NCI-H128 (cell line): ENCODE measurements at regions not wholly inside any gene's neighbourhood (a gene's known extent, or its start where the extent isn't known, plus 50 kb on each side); places are given as distances from the start of the nearest gene placed in this dataset.

Source experiments
- DNase-seq: peaks from one replicate; lab custom pipeline; 2025; ENCODE audit not compliant: unreplicated experiment; lab: John Stamatoyannopoulos, UW

DNA sequence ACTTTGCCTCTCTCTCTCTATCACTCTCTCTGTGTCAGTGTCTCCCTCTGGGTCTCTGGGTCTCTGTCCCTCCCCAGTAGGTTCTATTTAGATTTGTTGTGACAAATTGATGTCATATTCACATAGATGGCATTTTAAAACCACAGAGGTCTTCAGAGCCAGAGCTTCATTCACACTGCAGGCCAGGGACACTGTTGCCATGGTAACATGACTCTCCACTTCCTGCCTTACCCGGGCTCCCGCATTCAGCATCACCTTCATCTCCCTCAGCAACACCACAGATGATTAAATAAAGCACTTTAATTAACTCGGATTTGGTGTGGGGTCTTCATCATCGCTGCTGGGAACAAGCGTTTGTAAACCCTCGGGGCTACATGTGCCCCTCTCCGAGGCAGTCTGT is 132.6 kb downstream of the ETS2 start:
- no peak for DNase-seq

GRCh38 chr21:38937844-38938243 is 132.1 kb downstream of the ETS2 start:
- DNase-seq = no peak

- DNase-seq = no peak
These were observed 131.6 kb downstream of the ETS2 start for GRCh38 chr21:38937286-38937790.

DNA sequence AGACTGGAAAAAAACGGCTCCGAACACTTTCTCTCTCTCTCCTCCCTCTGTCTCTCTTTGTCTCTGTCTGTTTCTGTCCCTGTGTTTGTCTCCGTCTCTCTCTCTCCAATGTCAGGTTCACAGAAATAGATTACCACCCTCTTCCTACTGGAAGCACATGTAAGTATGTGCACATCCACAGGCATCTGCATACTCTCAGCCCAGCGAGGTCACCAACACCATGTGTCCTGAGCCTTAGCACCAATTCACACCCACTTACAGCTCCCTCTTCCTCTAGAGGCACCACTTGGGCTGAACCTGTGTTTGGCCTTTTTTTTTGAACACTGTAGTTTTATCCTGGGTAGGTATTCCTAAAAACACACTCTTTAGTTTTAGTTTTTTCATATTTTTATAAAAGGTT is 130.5 kb downstream of the ETS2 start:
- DNase-seq = no peak

DNA sequence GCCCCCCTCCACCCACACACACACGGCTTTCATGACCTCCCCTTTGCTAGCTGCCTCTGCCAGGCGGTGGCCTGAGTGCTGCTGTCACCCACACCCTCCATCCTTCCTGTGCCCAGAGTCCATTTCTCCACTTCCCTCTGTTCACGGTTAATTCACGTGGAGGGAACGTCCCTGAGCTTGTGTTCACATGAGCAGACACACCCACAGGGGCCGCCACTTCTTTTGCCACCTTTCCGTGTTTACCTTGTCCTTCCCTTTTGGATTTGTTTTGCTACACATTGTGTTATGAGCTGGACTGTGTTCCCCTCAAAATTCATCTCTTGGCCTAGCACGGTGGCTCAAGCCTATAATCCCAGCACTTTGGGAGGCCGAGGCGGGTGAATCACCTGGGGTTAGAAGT is 128.0 kb downstream of the ETS2 start:
- DNase-seq = no peak

- no peak for DNase-seq
These were observed 125.6 kb downstream of the ETS2 start for GRCh38 chr21:38931291-38931690.

DNA sequence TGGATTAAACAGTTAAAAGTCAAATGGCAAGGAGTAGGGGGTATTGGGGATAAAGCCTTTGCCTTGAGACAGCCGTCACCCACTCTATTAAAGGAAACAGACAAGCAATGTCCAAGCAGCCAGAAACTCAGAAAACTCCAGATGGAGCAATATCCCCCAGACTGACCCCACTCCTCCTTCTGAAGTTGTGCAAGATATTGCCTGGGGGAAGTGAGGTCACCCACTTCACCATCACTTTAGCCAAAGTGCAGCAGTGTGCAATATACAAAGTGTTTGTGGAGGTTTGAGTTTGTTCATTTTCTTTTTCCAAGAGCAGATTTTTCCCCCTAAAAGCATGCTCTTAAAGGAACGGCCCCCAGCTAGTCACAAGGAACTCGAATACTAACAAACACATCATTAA is 125.1 kb downstream of the ETS2 start:
- no peak for DNase-seq

DNA sequence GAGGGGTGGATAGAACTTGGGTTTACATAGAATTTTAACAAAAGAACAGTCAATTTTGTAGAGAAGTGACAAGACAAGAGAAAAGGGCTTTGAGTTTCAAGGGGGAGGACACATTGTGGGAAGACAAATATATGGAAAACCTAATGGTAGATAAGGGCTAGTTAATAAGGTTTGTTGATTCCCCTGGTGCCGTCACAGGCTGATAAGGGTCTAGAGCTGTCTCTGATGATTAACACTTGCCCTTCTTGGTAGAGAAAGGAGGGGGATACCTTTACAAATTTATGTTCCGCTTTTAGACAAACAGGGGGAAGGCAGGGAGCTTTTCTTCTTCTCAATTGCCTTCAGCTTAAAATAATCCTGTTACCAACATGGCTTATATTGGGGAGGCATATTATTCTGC is 124.3 kb downstream of the ETS2 start:
- DNase-seq = no peak

GRCh38 chr21:38929652-38930051 is 123.9 kb downstream of the ETS2 start:
- no peak for DNase-seq

- no peak for DNase-seq
These were observed 123.4 kb downstream of the ETS2 start for GRCh38 chr21:38929142-38929541.

DNA sequence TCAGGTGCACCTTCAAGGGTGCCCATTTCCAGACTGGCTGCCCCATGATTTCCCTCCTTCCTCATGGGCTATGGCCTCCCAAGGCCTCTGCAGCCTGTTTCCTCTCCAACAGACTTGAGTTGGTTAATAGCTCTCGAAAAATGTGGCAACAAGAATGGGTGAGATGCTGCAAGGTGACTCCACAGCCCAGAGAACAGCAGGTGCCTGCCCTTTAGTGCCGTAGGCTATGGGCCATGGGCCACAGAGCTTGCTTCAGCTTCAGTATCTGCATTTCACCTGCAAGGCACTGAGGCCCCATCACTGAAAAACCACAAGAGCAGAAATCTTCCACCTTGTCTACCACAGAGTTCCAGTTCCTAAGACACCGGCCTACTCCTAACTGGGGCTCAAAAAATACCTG is 122.0 kb downstream of the ETS2 start:
- DNase-seq = no peak

DNA sequence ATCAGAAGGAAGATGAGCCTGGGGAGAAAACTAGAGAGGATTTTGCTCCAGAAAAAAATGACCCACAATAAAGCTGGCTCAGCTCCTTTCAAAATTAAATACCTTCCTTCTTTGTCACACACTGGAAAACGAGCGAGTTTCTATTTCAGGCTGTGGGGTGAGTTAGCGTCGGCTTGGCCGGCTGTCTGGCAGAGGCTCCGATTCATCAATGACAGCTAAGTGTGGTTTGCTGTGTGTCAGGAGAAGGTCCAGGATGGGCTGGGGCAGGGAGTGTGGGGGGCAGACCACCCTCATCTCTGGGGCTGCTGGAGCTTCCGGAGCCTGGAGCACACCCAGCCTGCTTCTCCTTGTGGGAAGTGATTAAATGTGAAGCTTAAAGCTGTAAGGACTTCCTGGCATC is 120.2 kb downstream of the ETS2 start:
- no peak for DNase-seq

DNA sequence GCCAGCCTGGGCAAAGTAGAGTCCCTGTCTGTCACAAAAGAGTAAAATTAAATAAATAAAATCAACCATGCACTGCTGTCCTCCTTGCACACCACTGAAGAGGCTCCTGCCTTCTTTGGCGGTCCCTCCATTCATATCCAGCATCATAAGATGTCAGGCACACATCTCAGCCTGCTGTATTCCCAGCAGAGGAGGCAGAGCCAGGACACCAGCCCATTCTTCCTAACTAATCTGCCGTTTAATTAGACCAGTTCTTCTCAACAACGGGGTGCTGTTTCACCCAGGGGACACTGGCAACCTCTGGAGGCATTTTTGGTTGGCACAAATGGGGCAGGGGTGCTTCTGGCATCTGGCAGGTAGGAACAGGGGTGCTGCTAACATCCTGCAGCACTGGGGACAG is 119.7 kb downstream of the ETS2 start:
- no peak for DNase-seq

GRCh38 chr21:38924954-38925353 is 119.2 kb downstream of the ETS2 start:
- no peak for DNase-seq

GRCh38 chr21:38923429-38923828 is 117.7 kb downstream of the ETS2 start:
- no peak for DNase-seq

- DNase-seq = no peak
These were observed 116.9 kb downstream of the ETS2 start for GRCh38 chr21:38922474-38923235.

- no peak for DNase-seq
These were observed 116.0 kb downstream of the ETS2 start for GRCh38 chr21:38921511-38922251.

DNA sequence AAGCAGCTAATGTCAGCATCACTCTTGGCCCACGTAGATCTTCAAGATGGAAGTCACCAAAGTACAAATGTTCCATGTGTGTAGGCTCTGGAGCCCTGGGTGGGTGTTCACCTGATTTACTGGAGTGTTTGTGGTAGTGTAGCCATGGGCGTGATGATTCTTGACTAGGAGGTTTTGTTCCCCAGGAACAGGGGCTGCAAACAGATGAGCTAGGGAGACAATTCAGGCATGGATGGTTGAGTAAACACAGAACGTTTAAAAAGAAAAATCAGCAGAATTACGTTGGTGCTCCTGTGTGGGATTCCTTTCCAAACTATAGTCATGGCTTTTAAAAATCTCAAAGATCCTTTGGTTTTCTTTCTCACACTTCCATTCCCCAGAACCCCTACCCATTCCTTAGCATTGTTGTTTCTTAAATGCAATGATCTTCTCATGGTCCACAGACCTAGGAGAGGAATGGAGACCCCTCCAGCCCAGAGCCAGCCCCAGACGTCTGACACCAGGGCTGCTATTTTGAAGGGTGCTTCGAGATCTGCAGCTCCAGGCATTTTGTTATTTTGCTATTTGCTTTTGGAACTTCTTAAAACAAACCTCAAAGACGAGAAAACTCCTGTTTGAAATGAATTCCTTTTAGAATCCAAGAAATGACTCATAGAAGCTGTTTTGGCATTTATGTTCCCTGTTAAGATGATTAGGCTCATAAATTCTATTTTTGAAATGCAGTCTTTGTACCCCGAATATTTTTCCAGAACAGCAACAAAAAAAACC is 115.1 kb downstream of the ETS2 start:
- DNase-seq = no peak

- no peak for DNase-seq
These were observed 113.0 kb downstream of the ETS2 start for GRCh38 chr21:38918607-38919346.

- no peak for DNase-seq
These were observed 111.5 kb downstream of the ETS2 start for GRCh38 chr21:38917043-38917774.
